ENCODE measurements at regions not wholly inside any gene's neighbourhood (a gene's known extent, or its start where the extent isn't known, plus 50 kb on each side); places are given as distances from the start of the nearest gene placed in this dataset.

DNA sequence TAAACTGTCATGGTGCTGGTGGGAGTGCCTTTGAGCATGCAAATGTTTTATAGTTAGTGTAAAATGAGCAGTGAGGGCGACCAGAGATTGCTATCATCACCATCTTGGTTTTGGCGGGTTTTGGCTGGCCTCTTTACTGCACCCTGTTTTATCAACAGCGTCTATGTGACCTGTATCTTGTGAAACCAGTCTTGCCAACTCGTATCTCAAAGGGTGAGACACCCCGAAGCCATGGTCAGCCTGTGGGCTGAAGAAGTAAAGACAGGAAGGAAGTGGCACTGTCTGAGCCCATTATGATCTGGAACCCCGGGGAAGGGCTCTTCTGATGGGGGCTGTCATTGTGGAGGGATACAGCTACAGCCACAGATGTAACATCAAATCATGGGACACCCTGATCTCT, 81.5 kb upstream of the FAM216B start:
- H3K4me3 ChIP-seq (ENCODE audit: control insufficient read depth, low read depth, low read length), result no peak overlapping the region
- no peak for DNase-seq (ENCODE audit: low read depth)
- TF ChIP-seq, protein P1, sequence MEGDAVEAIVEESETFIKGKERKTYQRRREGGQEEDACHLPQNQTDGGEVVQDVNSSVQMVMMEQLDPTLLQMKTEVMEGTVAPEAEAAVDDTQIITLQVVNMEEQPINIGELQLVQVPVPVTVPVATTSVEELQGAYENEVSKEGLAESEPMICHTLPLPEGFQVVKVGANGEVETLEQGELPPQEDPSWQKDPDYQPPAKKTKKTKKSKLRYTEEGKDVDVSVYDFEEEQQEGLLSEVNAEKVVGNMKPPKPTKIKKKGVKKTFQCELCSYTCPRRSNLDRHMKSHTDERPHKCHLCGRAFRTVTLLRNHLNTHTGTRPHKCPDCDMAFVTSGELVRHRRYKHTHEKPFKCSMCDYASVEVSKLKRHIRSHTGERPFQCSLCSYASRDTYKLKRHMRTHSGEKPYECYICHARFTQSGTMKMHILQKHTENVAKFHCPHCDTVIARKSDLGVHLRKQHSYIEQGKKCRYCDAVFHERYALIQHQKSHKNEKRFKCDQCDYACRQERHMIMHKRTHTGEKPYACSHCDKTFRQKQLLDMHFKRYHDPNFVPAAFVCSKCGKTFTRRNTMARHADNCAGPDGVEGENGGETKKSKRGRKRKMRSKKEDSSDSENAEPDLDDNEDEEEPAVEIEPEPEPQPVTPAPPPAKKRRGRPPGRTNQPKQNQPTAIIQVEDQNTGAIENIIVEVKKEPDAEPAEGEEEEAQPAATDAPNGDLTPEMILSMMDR (IDR thresholded peaks at IDR 0.05; ENCODE audit: control insufficient read depth, insufficient read depth, low read depth, low read length, missing control alignments), result no peak

DNA sequence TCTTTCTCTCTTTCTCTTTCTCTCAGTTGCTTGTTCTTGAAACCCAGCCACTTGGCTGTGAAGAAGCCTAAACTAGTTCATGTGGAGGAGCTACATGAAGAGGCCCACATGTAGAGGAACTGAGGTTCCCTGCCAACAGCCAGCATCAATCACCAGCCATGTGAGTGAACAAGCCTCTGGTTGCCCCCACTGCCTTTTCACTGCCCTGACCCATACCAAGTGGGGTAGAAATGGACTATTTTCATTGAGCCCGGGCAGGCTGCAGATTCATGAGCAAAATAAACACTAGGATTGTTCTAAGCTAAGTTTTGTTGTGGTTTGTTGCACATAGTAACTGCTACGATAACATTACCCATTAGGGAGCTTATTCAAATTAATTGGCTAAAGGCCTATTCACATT, 78.7 kb upstream of the FAM216B start:
- no peak for DNase-seq (ENCODE audit: low read depth)
- H3K4me3 ChIP-seq (ENCODE audit: control insufficient read depth, low read depth, low read length), result no peak overlapping the region
- TF ChIP-seq, protein P1 (IDR thresholded peaks at IDR 0.05; ENCODE audit: control insufficient read depth, insufficient read depth, low read depth, low read length, missing control alignments), result no peak

DNA sequence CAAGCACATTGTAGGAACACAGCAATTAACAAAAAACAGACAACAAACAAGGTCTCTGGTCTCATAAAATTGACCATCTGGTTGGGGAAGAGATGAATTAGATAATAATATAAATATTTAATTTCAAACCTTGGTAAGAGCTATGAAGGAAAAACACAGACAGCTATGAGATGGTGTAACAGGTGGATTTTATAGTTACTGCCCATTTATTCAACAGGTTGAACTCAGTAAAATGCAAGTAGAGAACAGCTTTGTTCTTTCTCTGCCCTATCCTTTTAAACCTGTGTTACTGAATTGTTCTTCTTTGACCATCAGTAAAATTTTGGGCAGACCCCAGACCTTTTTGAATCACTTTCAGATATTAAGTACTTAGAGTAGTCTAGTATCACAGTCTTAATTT, 77.6 kb upstream of the FAM216B start:
- H3K4me3 ChIP-seq (ENCODE audit: control insufficient read depth, low read depth, low read length), result no peak overlapping the region
- TF ChIP-seq, protein P1 (IDR thresholded peaks at IDR 0.05; ENCODE audit: control insufficient read depth, insufficient read depth, low read depth, low read length, missing control alignments), result no peak
- no peak for DNase-seq (ENCODE audit: low read depth)

DNA sequence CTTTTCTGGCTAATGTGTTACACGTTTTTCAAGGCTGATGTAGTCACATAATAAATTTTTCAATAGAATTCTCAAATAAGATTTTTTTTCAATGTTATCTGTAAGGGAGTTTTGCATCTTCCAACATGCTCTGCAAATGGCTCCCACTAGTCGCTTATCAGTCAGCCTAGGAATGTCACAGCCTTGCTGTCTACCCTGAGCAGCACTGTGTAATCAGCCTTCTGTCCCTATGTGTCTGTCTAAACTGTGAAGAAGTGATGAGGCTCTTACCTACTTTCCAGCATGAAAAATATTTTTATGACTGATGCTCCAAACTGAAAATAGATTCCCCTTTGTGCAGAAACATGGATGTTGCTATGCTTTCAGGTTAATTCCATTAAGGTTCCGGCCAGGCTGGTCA, 75.1 kb upstream of the FAM216B start:
- no peak overlapping the region for H3K4me3 ChIP-seq (ENCODE audit: control insufficient read depth, low read depth, low read length)
- DNase-seq (ENCODE audit: low read depth), result no peak
- TF ChIP-seq, protein P1 (IDR thresholded peaks at IDR 0.05; ENCODE audit: control insufficient read depth, insufficient read depth, low read depth, low read length, missing control alignments), result no peak

DNA sequence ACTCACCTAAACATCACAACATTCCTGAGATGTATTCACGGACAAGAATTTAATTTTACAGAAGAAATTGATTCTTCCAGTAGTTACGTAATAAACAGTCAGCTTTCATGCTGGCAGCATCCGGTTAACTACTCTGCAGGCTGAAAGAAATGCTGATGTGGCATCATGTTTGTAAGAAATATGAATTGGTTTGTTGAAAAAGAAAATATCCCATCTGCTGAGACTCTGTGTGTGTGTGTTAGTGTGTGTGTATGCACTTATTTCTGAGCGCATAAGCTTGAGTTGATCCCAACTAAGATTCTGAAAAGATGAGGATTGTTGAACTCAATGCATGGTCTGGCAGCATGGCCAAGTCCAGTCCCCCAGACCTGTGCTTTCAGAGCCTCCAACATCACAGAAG, 74.3 kb upstream of the FAM216B start:
- no peak for DNase-seq (ENCODE audit: low read depth)
- no peak overlapping the region for H3K4me3 ChIP-seq (ENCODE audit: control insufficient read depth, low read depth, low read length)
- TF ChIP-seq, protein P1 (IDR thresholded peaks at IDR 0.05; ENCODE audit: control insufficient read depth, insufficient read depth, low read depth, low read length, missing control alignments), result no peak

DNA sequence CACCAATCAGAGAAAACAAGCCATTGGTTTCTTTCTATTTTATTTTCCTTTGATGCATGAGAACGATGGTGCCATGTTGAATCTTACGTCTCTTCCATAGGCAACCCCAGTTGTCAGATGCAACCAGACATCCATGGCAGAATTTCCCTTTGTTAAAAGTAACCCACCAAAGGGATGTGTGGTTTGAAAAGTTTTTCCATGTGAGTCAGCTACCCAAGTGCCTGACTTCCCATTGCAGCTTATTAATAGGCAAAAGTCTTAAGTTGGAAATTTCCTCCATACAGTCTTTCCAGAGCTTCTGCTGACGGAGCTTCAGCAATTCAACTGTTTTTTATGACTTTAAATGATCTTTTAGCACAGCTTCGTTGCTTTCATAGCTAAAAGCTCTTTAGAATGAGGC, 73.8 kb upstream of the FAM216B start:
- DNase-seq (ENCODE audit: low read depth), result no peak
- H3K4me3 ChIP-seq (ENCODE audit: control insufficient read depth, low read depth, low read length), result no peak overlapping the region
- TF ChIP-seq, protein P1 (IDR thresholded peaks at IDR 0.05; ENCODE audit: control insufficient read depth, insufficient read depth, low read depth, low read length, missing control alignments), result no peak

DNA sequence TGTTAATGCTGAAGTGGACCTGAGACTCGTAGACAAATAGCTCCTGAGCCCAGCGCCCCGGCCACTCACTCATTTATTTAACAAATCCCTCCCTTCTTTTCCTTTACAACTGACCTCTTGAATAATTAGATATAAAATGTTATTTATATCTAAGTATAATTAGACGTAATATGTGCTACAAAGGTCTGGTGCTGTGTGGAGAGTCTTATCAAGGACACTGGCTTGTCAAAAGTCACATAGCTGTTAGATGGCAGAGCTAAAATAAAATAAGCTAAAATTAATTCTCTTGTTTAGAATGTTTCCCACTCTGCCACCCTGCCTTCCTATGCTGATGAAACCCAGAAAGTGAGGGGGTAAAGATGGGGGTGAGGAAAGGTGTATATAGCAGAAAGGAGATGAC, 73.0 kb upstream of the FAM216B start:
- no peak overlapping the region for H3K4me3 ChIP-seq (ENCODE audit: control insufficient read depth, low read depth, low read length)
- DNase-seq (ENCODE audit: low read depth), result no peak
- TF ChIP-seq, protein P1 (IDR thresholded peaks at IDR 0.05; ENCODE audit: control insufficient read depth, insufficient read depth, low read depth, low read length, missing control alignments), result no peak

Measured in AG09309 (cell line).